GM12878 (cell line): ENCODE measurements at regions not wholly inside any gene's neighbourhood (a gene's known extent, or its start where the extent isn't known, plus 50 kb on each side); places are given as distances from the start of the nearest gene placed in this dataset.

Experiments used
- ASH2L ChIP-seq: fragments of 300-600, 200-600 bp; sonication (generic); IDR thresholded peaks from 2 replicates; pipeline ENCODE4 v1.6.1; 2017; ENCODE audit warnings: low read depth, mild to moderate bottlenecking, borderline replicate concordance
- ATF7 ChIP-seq: fragments of 450-650 bp; IDR thresholded peaks from 2 replicates; pipeline ENCODE4 v1.6.1; 2016; ENCODE audit warnings: low read depth, mild to moderate bottlenecking
- CHD4 ChIP-seq: fragments of 200-600 bp; sonication (generic); IDR thresholded peaks from 2 replicates; pipeline ENCODE4 v1.6.1; 2016; ENCODE audit warnings: mild to moderate bottlenecking
- FOS ChIP-seq: IDR thresholded peaks from 3 replicates; pipeline ENCODE4 v1.6.1; 2011; ENCODE audit warnings: borderline replicate concordance; ENCODE audit not compliant: insufficient read length; ENCODE audit errors: extremely low read depth
- FOXK2 ChIP-seq: fragments of 450-650 bp; IDR thresholded peaks from 2 replicates; pipeline ENCODE4 v1.6.1; 2017; ENCODE audit warnings: mild to moderate bottlenecking, moderate library complexity
- GABPA ChIP-seq: IDR thresholded peaks from 2 replicates; pipeline ENCODE4 v1.6.1; 2014; ENCODE audit warnings: antibody characterized with exemption, low read depth, mild to moderate bottlenecking, inconsistent platforms
- HCFC1 ChIP-seq: fragments of 150-350 bp; IDR thresholded peaks from 2 replicates; pipeline ENCODE4 v1.6.1; 2014; ENCODE audit warnings: low read length
- IKZF1 ChIP-seq: fragments of 450-650 bp; conservative IDR thresholded peaks from 2 replicates; pipeline ENCODE4 v1.6.1; 2017; ENCODE audit warnings: antibody characterized with exemption, mild to moderate bottlenecking
- IKZF2 ChIP-seq, 2 experiments: fragments of 450-650 bp; IDR thresholded peaks; 2 replicates each; pipeline ENCODE4 v1.6.1; 2017; ENCODE audit warnings: mild to moderate bottlenecking in 2 of 2, moderate library complexity in 2 of 2
- IRF4 ChIP-seq: IDR thresholded peaks from 2 replicates; pipeline ENCODE4 v1.6.1; 2011; ENCODE audit warnings: low read depth, low read length
- IRF5 ChIP-seq: fragments of 450-650 bp; IDR thresholded peaks from 2 replicates; pipeline ENCODE4 v1.6.1; 2017; ENCODE audit warnings: borderline replicate concordance
- JUNB ChIP-seq: IDR thresholded peaks from 2 replicates; pipeline ENCODE4 v1.6.1; 2016; ENCODE audit warnings: antibody characterized with exemption, mild to moderate bottlenecking
- KAT2A ChIP-seq: conservative IDR thresholded peaks from 2 replicates; pipeline ENCODE4 v1.6.1; 2011; ENCODE audit warnings: low read depth, low read length; ENCODE audit not compliant: control insufficient read depth
- KDM1A ChIP-seq: fragments of 200-600 bp; sonication (generic); IDR thresholded peaks from 2 replicates; pipeline ENCODE4 v1.6.1; 2016; ENCODE audit warnings: borderline replicate concordance
- NBN ChIP-seq: fragments of 450-650 bp; IDR thresholded peaks from 2 replicates; pipeline ENCODE4 v1.6.1; 2016
- NR2C1 ChIP-seq: fragments of 450-650 bp; IDR thresholded peaks from 2 replicates; pipeline ENCODE4 v1.6.1; 2017; ENCODE audit warnings: antibody characterized with exemption, mild to moderate bottlenecking, moderate library complexity
- NR2C2 ChIP-seq: IDR thresholded peaks from 2 replicates; pipeline ENCODE4 v1.6.1; 2011; ENCODE audit warnings: borderline replicate concordance, low read depth; ENCODE audit not compliant: control insufficient read depth, insufficient read length
- PAX8 ChIP-seq: fragments of 450-650 bp; IDR thresholded peaks from 2 replicates; pipeline ENCODE4 v1.6.1; 2017; ENCODE audit warnings: mild to moderate bottlenecking, moderate library complexity
- POU2F2 ChIP-seq: IDR thresholded peaks from 3 replicates; pipeline ENCODE4 v1.6.1; 2011; ENCODE audit warnings: low read depth, mild to moderate bottlenecking, low read length, borderline replicate concordance
- RAD21 ChIP-seq: IDR thresholded peaks from 2 replicates; pipeline ENCODE4 v1.6.1; 2011; ENCODE audit warnings: mild to moderate bottlenecking, low read depth, low read length, moderate library complexity; ENCODE audit not compliant: insufficient read depth
- RB1 ChIP-seq: fragments of 450-650 bp; formaldehyde crosslinking; IDR thresholded peaks from 2 replicates; pipeline ENCODE4 v1.6.1; 2017; ENCODE audit warnings: mild to moderate bottlenecking, borderline replicate concordance
- RFX5 ChIP-seq: IDR thresholded peaks from 2 replicates; pipeline ENCODE4 v1.6.1; 2011; ENCODE audit warnings: low read depth, low read length, improper control_type of control experiment
- RUNX3 ChIP-seq: IDR thresholded peaks from 2 replicates; pipeline ENCODE4 v1.6.1; 2012; ENCODE audit warnings: low read length, inconsistent platforms
- SKIL ChIP-seq: fragments of 450-650 bp; IDR thresholded peaks from 2 replicates; pipeline ENCODE4 v1.6.1; 2017; ENCODE audit warnings: mild to moderate bottlenecking, low read depth, inconsistent platforms; ENCODE audit not compliant: poor library complexity, severe bottlenecking
- SMAD1 ChIP-seq: fragments of 450-650 bp; IDR thresholded peaks from 2 replicates; pipeline ENCODE4 v1.6.1; 2018; ENCODE audit warnings: mild to moderate bottlenecking, low read depth; ENCODE audit not compliant: partially characterized antibody
- SMAD5 ChIP-seq: IDR thresholded peaks from 2 replicates; pipeline ENCODE4 v1.6.1; 2016; ENCODE audit warnings: antibody characterized with exemption, low read depth
- SMC3 ChIP-seq: IDR thresholded peaks from 2 replicates; pipeline ENCODE4 v1.6.1; 2011; ENCODE audit warnings: low read length, improper control_type of control experiment, borderline replicate concordance
- SRF ChIP-seq, 2 experiments: IDR thresholded peaks; 2 replicates each; pipeline ENCODE4 v1.6.1; 2011; ENCODE audit warnings: low read depth in 2 of 2, low read length in 2 of 2, mild to moderate bottlenecking in 1 of 2, moderate library complexity in 1 of 2
- SUPT20H ChIP-seq: IDR thresholded peaks from 2 replicates; pipeline ENCODE4 v1.6.1; 2011; ENCODE audit warnings: low read depth, mild to moderate bottlenecking, low read length, moderate library complexity, borderline replicate concordance; ENCODE audit not compliant: control insufficient read depth
- TBL1XR1 ChIP-seq: IDR thresholded peaks from 2 replicates; pipeline ENCODE4 v1.6.1; 2012; ENCODE audit warnings: low read depth, low read length, improper control_type of control experiment
- USF2 ChIP-seq: IDR thresholded peaks from 2 replicates; pipeline ENCODE4 v1.6.1; 2011; ENCODE audit warnings: low read depth, low read length, improper control_type of control experiment, borderline replicate concordance
- ZNF207 ChIP-seq: fragments of 450-650 bp; IDR thresholded peaks from 2 replicates; pipeline ENCODE4 v1.6.1; 2014; ENCODE audit warnings: antibody characterized with exemption, mild to moderate bottlenecking, borderline replicate concordance
- ZSCAN29 ChIP-seq: fragments of 450-650 bp; IDR thresholded peaks from 2 replicates; pipeline ENCODE4 v1.6.1; 2017; ENCODE audit warnings: mild to moderate bottlenecking, moderate library complexity

GRCh38 chr2:146451972-146452371, 1392.9 kb upstream of the ACVR2A start (continued):
- no peak for TF ChIP-seq SKIL
- no peak for TF ChIP-seq IRF5
- no peak for TF ChIP-seq ZNF207
- no peak for TF ChIP-seq FOS
- TF ChIP-seq RB1, result no peak
- no peak for TF ChIP-seq SMAD5
- TF ChIP-seq ASH2L, result no peak
- TF ChIP-seq RUNX3, result peak; percentile 89
- TF ChIP-seq TBL1XR1, result no peak
- 0 out of 2 replicates have a peak, but pooled peaks have one; percentile 48 for TF ChIP-seq GABPA
- TF ChIP-seq HCFC1, result no peak
- TF ChIP-seq ATF7, result peak; percentile 70; the same call in 1 of the 2 replicates
- peak; percentile 57 to 80; a peak in 3 of 4 replicates for TF ChIP-seq IKZF2 (IDR thresholded peaks at IDR 0.05)
- TF ChIP-seq NBN, result no peak
- peak; percentile 85; the same call in 1 of the 2 replicates for TF ChIP-seq IRF4
- no peak for TF ChIP-seq NR2C2
- peak; percentile 90 for TF ChIP-seq JUNB
- no peak for TF ChIP-seq FOXK2
- TF ChIP-seq SUPT20H, result no peak
- TF ChIP-seq USF2, result no peak
- no peak for TF ChIP-seq KAT2A
- peak; percentile 81 for TF ChIP-seq IKZF1
- TF ChIP-seq RFX5, result no peak
- no peak for TF ChIP-seq SMC3
- no peak for TF ChIP-seq RAD21
- no peak for TF ChIP-seq ZSCAN29
- no peak for TF ChIP-seq PAX8
- TF ChIP-seq KDM1A, result no peak
- no peak for TF ChIP-seq NR2C1
- no peak for TF ChIP-seq CHD4
- no peak for TF ChIP-seq POU2F2
- TF ChIP-seq SRF (IDR thresholded peaks at IDR 0.05; ENCODE audit: low read depth in 2 of 2, low read length in 2 of 2), result no peak
- TF ChIP-seq SMAD1, result no peak
